Lower leg skin (tissue), 4 donors: ENCODE measurements at regions not wholly inside any gene's neighbourhood (a gene's known extent, or its start where the extent isn't known, plus 50 kb on each side); places are given as distances from the start of the nearest gene placed in this dataset.

Experiments used
- DNase-seq, 2 donors: peaks; one replicate each; pipeline ENCODE4 v3.0.0-alpha.2; 2019; ENCODE audit warnings: low spot score in 2 of 2
- H3K4me3 ChIP-seq: fragments of 200-600 bp; sonication (generic); 2 replicates; pipeline ENCODE4 v1.5.1; 2017; ENCODE audit warnings: mild to moderate bottlenecking, low read depth; ENCODE audit not compliant: poor library complexity, severe bottlenecking
- POLR2A ChIP-seq, 2 donors: fragments of 450-650 bp; IDR thresholded peaks; one replicate each; pipeline ENCODE4 v1.6.1; 2016 to 2017; ENCODE audit warnings: antibody characterized with exemption in 2 of 2, mild to moderate bottlenecking in 1 of 2, moderate library complexity in 1 of 2
- WGBS, 2 donors: methylation state at CpG; one replicate each; pipeline ENCODE4 v1.1.5; 2018; 5-methylcytosine and 5-hydroxymethylcytosine counted together
- intact Hi-C: fragments of 100-400 bp; cut with DNase I; formaldehyde crosslinking; loops from one replicate; pipeline ENCODE4 v1.15.0; 2023; ENCODE audit warnings: low total_unique reads
- TF ChIP-seq, protein P1 (sequence below), 3 donors: fragments of 450-650 bp; IDR thresholded peaks; one replicate each; pipeline ENCODE4 v1.5.1; 2016; ENCODE audit warnings: antibody characterized with exemption in 3 of 3, mild to moderate bottlenecking in 3 of 3, moderate library complexity in 2 of 3

DNA sequence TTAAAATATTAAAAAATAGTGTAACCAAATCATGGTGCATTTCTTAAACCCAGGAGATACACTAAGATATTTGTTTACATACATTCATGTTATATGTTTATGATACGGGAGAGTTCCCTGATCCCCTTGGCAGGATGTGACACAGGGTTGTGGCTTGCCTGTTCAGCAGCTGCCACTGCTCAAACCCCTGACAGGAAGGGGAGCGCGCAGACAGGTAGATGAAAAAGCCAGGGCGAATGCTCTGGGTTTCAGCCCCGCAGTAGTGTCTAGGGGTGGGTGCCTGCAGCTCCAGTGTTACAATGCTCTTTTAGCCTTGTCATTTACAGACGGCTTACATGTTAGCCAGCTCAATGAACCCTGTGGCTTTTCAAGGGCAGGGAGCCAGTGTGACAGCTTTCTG is 1343.8 kb upstream of the IGFBP7 start:
- intact Hi-C loops, result no loop called here
- no peak for DNase-seq
- WGBS, 2 donors, result 80 to 84% methylated on average over 6 of the region's 6 CpGs
- H3K4me3 ChIP-seq, result no peak overlapping the region
- TF ChIP-seq POLR2A (IDR thresholded peaks at IDR 0.05), result no peak
- TF ChIP-seq, protein P1, sequence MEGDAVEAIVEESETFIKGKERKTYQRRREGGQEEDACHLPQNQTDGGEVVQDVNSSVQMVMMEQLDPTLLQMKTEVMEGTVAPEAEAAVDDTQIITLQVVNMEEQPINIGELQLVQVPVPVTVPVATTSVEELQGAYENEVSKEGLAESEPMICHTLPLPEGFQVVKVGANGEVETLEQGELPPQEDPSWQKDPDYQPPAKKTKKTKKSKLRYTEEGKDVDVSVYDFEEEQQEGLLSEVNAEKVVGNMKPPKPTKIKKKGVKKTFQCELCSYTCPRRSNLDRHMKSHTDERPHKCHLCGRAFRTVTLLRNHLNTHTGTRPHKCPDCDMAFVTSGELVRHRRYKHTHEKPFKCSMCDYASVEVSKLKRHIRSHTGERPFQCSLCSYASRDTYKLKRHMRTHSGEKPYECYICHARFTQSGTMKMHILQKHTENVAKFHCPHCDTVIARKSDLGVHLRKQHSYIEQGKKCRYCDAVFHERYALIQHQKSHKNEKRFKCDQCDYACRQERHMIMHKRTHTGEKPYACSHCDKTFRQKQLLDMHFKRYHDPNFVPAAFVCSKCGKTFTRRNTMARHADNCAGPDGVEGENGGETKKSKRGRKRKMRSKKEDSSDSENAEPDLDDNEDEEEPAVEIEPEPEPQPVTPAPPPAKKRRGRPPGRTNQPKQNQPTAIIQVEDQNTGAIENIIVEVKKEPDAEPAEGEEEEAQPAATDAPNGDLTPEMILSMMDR (IDR thresholded peaks at IDR 0.05), result no peak

DNA sequence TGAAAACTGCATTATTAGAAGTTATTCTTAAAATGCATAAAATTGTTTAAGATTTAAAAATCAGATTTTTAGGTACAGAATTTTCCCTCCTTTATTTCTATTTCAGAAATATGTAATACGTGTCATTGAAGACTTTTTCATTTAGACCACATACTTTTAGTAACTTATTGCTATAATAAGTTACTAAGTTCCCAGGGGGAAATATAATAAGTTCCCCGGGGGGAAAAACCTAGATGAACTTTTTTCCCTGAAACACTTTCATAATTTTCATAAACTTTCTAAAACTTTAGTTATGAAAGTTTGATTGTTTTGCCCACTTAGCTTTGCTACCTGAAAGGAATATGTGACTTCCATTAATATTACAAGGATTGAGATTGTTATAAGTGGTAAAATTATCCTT is 1341.5 kb upstream of the IGFBP7 start:
- intact Hi-C loops, result no loop called here
- TF ChIP-seq, protein P1 (IDR thresholded peaks at IDR 0.05), result no peak
- TF ChIP-seq POLR2A (IDR thresholded peaks at IDR 0.05), result no peak
- no peak for DNase-seq
- H3K4me3 ChIP-seq, result no peak overlapping the region
- WGBS, 2 donors, result 76 to 79% methylated on average over 2 of the region's 2 CpGs

DNA sequence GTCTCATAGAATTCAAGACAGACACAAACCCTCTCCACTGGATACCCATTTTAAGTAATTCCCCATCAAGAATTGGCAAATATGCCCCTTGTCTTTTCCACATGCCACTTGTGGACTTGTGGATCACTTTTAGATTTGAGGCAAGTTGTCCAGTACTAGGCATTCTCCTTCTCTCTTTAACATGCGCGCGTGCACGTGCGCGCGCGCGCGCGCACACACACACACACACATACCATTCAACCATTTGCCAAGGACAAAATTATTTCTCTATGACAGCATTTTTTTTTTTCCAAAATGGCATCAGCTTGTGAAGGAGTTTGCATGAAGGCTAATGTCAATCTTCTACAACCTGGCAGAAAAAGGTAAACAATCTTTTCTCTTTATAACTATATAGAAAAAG is 1325.7 kb upstream of the IGFBP7 start:
- no peak for DNase-seq
- intact Hi-C loops, result no loop called here
- TF ChIP-seq, protein P1 (IDR thresholded peaks at IDR 0.05), result no peak
- no peak for TF ChIP-seq POLR2A (IDR thresholded peaks at IDR 0.05)
- 98 to 99% methylated on average over 11 of the region's 11 CpGs for WGBS, 2 donors
- no peak overlapping the region for H3K4me3 ChIP-seq

DNA sequence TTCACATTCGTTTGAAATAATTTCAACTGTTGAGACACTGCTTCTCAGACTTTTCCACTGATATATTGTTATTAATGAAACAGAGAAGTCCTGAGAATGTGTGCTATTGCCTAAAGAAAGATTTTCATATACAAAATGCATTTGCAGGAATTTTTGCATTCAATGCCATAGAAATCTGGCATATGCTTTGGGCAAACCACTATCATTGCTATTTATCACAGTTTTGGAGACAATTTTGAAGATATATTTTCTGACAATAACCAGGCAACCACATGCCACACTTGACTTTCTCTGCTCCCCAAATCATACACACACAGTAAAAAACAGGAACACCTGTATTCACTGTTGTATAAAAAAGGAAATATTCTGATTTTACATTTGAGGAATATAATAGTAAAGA is 1303.7 kb upstream of the IGFBP7 start:
- TF ChIP-seq POLR2A (IDR thresholded peaks at IDR 0.05), result no peak
- TF ChIP-seq, protein P1 (IDR thresholded peaks at IDR 0.05), result no peak
- no peak overlapping the region for H3K4me3 ChIP-seq
- no peak for DNase-seq
- WGBS, 2 donors, result 74 to 90% methylated on average over 1 of the region's 1 CpG
- intact Hi-C loops, result no loop called here

DNA sequence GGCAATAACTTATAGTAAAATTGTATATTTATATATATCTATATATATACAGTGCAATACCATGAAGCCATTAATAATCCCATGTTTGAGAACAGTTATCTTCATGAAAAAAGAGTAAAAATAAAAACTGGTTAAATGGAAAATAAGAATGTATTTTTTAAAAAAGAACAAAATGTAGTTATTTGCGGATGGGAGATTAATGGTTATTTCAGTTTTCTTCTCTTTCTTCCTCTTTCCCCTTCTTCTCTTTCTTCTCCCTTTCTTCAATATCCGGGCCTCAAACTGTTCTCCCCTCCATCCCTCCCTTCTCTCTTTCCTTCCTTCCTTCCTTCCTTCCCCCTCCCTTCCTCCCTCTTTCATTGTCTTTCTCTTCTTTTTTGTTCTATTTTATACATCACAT is 1301.7 kb upstream of the IGFBP7 start:
- 71 to 82% methylated on average over 2 of the region's 2 CpGs for WGBS, 2 donors
- TF ChIP-seq, protein P1 (IDR thresholded peaks at IDR 0.05), result no peak
- TF ChIP-seq POLR2A (IDR thresholded peaks at IDR 0.05), result no peak
- no peak for DNase-seq

DNA sequence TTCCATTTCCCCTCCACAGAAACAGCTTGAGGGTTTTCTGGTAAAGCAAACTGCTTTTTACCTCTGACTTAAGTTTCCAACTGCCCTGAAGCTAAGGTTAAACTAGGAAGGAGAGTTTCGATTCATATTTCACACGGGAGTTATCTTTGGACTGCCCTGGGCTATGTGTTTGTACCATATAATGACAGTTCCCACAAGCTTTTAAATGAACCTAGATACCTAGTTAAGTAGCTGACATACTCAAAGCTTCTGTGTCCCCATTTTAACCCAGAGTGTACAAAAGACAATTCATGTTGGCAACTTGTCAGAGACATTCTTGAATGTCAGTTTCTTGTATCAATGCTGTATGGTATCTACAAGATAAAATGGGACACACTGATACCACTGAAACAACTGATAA is 1296.6 kb upstream of the IGFBP7 start:
- WGBS, 2 donors, result 36 to 48% methylated on average over 2 of the region's 2 CpGs
- TF ChIP-seq, protein P1 (IDR thresholded peaks at IDR 0.05), result no peak
- TF ChIP-seq POLR2A (IDR thresholded peaks at IDR 0.05), result no peak
- DNase-seq, result no peak
- intact Hi-C loops, result no loop called here
- no peak overlapping the region for H3K4me3 ChIP-seq

More for the DNA sequence above, 1301.7 kb upstream of the IGFBP7 start:
- H3K4me3 ChIP-seq, result no peak overlapping the region
- intact Hi-C loops, result no loop called here
